ENCODE measurements at regions not wholly inside any gene's neighbourhood (a gene's known extent, or its start where the extent isn't known, plus 50 kb on each side); places are given as distances from the start of the nearest gene placed in this dataset.

GRCh38 chr3:24578324-24578723, 83.7 kb upstream of the THRB start:
- no peaks in the 10 kb centered on the region for H3K9me3 ChIP-seq
- H3K4me1 ChIP-seq = no peaks in the 10 kb centered on the region
- ATAC-seq = no peak
- H3K27me3 ChIP-seq = no peaks in the 10 kb centered on the region
- TF ChIP-seq CTCF (IDR thresholded peaks at IDR 0.05) (no peak), POLR2A (IDR thresholded peaks at IDR 0.05) (no peak)
- DNase-seq = no peak
- 95 to 96% methylated on average over 1 of the region's 1 CpG for WGBS, 2 donors
- no peak overlapping the region for H3K4me3 ChIP-seq
- H3K36me3 ChIP-seq (replicated peaks in 1 of 2; ENCODE audit: insufficient read depth in 1 of 2, low read depth in 2 of 2) = no peaks in the 10 kb centered on the region
- no peak overlapping the region for H3K27ac ChIP-seq
- intact Hi-C loops (cut with DNase I) = no loop called here

- intact Hi-C loops (cut with DNase I) = no loop called here
- DNase-seq (no peak), ATAC-seq (no peak)
- H3K36me3 ChIP-seq (replicated peaks in 1 of 2; ENCODE audit: insufficient read depth in 1 of 2, low read depth in 2 of 2) = no peaks in the 10 kb centered on the region
- no peaks in the 10 kb centered on the region for H3K27me3 ChIP-seq
- H3K4me1 ChIP-seq = no peaks in the 10 kb centered on the region
- TF ChIP-seq CTCF (IDR thresholded peaks at IDR 0.05) (no peak), POLR2A (IDR thresholded peaks at IDR 0.05) (no peak)
- no peak overlapping the region for H3K27ac ChIP-seq
- no peaks in the 10 kb centered on the region for H3K9me3 ChIP-seq
- H3K4me3 ChIP-seq = no peak overlapping the region
- WGBS, 2 donors = 92 to 95% methylated on average over 4 of the region's 4 CpGs
Measured at GRCh38 chr3:24578951-24579421, 84.3 kb upstream of the THRB start.

GRCh38 chr3:24582431-24583403, 88.1 kb upstream of the THRB start:
- Histone ChIP-seq H3K4me3 (no peak overlapping the region), H3K9me3 (no peaks in the 10 kb centered on the region), H3K27ac (no peak overlapping the region), H3K27me3 (no peaks in the 10 kb centered on the region), H3K4me1 (no peaks in the 10 kb centered on the region), H3K36me3 (replicated peaks in 1 of 2; ENCODE audit: insufficient read depth in 1 of 2, low read depth in 2 of 2) (no peaks in the 10 kb centered on the region)
- ATAC-seq (peak; percentile 47), DNase-seq (peak in 2 of 4 donors; percentile 23 to 27)
- WGBS, 2 donors = 60 to 66% methylated on average over 10 of the region's 10 CpGs
- intact Hi-C loops (cut with DNase I) = no loop called here
- TF ChIP-seq CTCF (IDR thresholded peaks at IDR 0.05) (peak in 6 of 7 experiments; percentile 24 to 63 (median 50)), POLR2A (IDR thresholded peaks at IDR 0.05) (no peak)

GRCh38 chr3:24586920-24587319, 92.3 kb upstream of the THRB start:
- DNase-seq (no peak), ATAC-seq (no peak)
- intact Hi-C loops (cut with DNase I) = no loop called here
- Histone ChIP-seq H3K36me3 (replicated peaks in 1 of 2; ENCODE audit: insufficient read depth in 1 of 2, low read depth in 2 of 2) (no peaks in the 10 kb centered on the region), H3K4me1 (no peaks in the 10 kb centered on the region), H3K27me3 (no peaks in the 10 kb centered on the region), H3K4me3 (no peak overlapping the region), H3K9me3 (no peaks in the 10 kb centered on the region), H3K27ac (no peak overlapping the region)
- 54 to 57% methylated on average over 4 of the region's 4 CpGs for WGBS, 2 donors
- no peak for TF ChIP-seq CTCF (IDR thresholded peaks at IDR 0.05)
- TF ChIP-seq POLR2A (IDR thresholded peaks at IDR 0.05) = no peak
